Esophagus squamous epithelium (tissue), 5 donors: ENCODE measurements at regions not wholly inside any gene's neighbourhood (a gene's known extent, or its start where the extent isn't known, plus 50 kb on each side); places are given as distances from the start of the nearest gene placed in this dataset.

Source experiments
- DNase-seq: peaks from one replicate; lab custom pipeline; 2025; lab: John Stamatoyannopoulos, UW
- H3K27ac ChIP-seq, 4 donors: fragments of 200-600 bp; sonication (generic); one replicate each; pipeline ENCODE4 v1.5.1; 2016 to 2019; ENCODE audit warnings: mild to moderate bottlenecking in 1 of 4
- H3K27me3 ChIP-seq, 4 donors: fragments of 200-600 bp; sonication (generic); 1 replicate in 3 of 4; 2 replicates in 1 of 4; pipeline versions ENCODE4 v1.5.1 to v1.6.0; 2017 to 2021; ENCODE audit warnings: antibody characterized with exemption in 1 of 4
- H3K36me3 ChIP-seq, 3 donors: fragments of 200-600 bp; sonication (generic); one replicate each; pipeline ENCODE4 v1.5.1; 2016 to 2019
- H3K4me1 ChIP-seq, 3 donors: fragments of 200-600 bp; sonication (generic); one replicate each; pipeline ENCODE4 v1.5.1; 2017 to 2019
- H3K4me3 ChIP-seq, 4 donors: fragments of 200-600 bp; sonication (generic); 1 replicate in 3 of 4; 2 replicates in 1 of 4; pipeline ENCODE4 v1.5.1; 2016 to 2019; ENCODE audit warnings: mild to moderate bottlenecking in 2 of 4, moderate library complexity in 1 of 4
- H3K9me3 ChIP-seq, 3 donors: fragments of 200-600 bp; sonication (generic); one replicate each; pipeline ENCODE4 v1.5.1; 2016 to 2019
- CTCF ChIP-seq, 6 experiments: fragments of 450-650 bp in 4 of 6; fragments of 200-600 bp in 2 of 6; sonication (generic) in 2 of 6; IDR thresholded peaks; one replicate each; pipeline ENCODE4 v1.5.1; 2016 to 2019; ENCODE audit warnings: antibody characterized with exemption in 6 of 6, mild to moderate bottlenecking in 4 of 6, moderate library complexity in 4 of 6
- POLR2A ChIP-seq, 4 donors: fragments of 450-650 bp; IDR thresholded peaks; one replicate each; pipeline ENCODE4 v1.6.1; 2017; ENCODE audit warnings: antibody characterized with exemption in 4 of 4, mild to moderate bottlenecking in 4 of 4, moderate library complexity in 3 of 4
- WGBS, 2 donors: methylation state at CpG; one replicate each; pipeline ENCODE4 v1.1.5; 2018; 5-methylcytosine and 5-hydroxymethylcytosine counted together
- intact Hi-C: fragments of 100-400 bp; cut with DNase I; formaldehyde crosslinking; loops from one replicate; pipeline ENCODE4 v1.15.0; 2022
- donor health status: DM: yes; HTN: yes; CAD: no.

DNA sequence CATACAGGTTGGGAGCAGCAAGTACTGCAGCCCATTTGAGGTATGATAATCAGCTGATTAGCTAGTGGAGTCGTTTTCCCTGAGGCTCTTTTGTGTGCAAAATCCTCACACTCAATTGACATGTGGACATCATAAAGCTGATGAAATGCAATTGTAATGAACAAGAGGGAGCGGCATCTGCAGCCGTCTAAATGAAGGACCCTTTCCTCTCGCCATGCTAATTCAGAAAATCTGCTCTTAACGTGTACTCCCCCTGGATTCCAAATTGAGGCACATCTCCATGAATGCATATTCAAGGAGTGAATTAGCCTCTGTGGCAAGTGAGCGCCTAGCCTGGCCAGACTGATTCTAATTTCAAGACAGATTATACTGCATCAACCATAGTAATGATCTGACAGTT lies 260.9 kb upstream of the ATP5MC3 start:
- H3K4me1 ChIP-seq: no peaks in the 10 kb centered on the region
- no peaks in the 10 kb centered on the region for H3K9me3 ChIP-seq
- intact Hi-C loops: no loop called here
- 72 to 84% methylated on average over 6 of the region's 6 CpGs for WGBS, 2 donors
- no peak overlapping the region for H3K27ac ChIP-seq
- TF ChIP-seq CTCF (IDR thresholded peaks at IDR 0.05) (no peak), POLR2A (IDR thresholded peaks at IDR 0.05) (no peak)
- H3K27me3 ChIP-seq: peaks cover 0 to 13% (median 0%) of the 10 kb centered on the region in 4 donors
- no peak for DNase-seq
- no peaks in the 10 kb centered on the region for H3K36me3 ChIP-seq
- no peak overlapping the region for H3K4me3 ChIP-seq

- no peaks in the 10 kb centered on the region for H3K9me3 ChIP-seq
- DNase-seq: no peak
- H3K36me3 ChIP-seq: no peaks in the 10 kb centered on the region
- WGBS, 2 donors: 33 to 61% methylated on average over 1 to 4 of the region's 5 CpGs
- intact Hi-C loops: no loop called here
- no peak for TF ChIP-seq POLR2A (IDR thresholded peaks at IDR 0.05)
- no peak for TF ChIP-seq CTCF (IDR thresholded peaks at IDR 0.05)
- H3K4me1 ChIP-seq: no peaks in the 10 kb centered on the region
- peaks cover 0 to 13% (median 0%) of the 10 kb centered on the region in 4 donors for H3K27me3 ChIP-seq
- no peak overlapping the region for H3K4me3 ChIP-seq
- no peak overlapping the region for H3K27ac ChIP-seq
Observed at GRCh38 chr2:175441181-175441761, 259.8 kb upstream of the ATP5MC3 start.

DNA sequence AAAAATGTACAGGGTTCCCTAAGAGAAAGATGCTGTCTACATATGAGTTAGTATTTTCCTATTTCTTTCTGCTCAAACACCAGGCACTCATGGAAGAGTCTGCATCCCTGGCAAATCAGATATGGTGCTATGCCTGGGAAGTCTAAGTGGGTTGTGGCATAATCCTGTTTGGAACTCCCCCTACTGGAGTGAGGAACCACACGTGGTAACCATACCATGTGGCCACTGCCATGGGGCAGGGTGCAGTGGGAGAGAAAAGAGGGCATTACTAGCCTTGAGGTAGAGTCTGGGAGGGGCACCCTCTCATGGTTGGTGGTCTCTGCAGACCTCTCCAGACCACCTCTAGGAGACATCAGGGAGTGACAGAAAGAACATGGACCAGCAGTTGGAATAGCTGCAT lies 257.9 kb upstream of the ATP5MC3 start:
- Histone ChIP-seq H3K9me3 (no peaks in the 10 kb centered on the region), H3K4me1 (no peaks in the 10 kb centered on the region), H3K27ac (no peak overlapping the region), H3K36me3 (no peaks in the 10 kb centered on the region), H3K4me3 (no peak overlapping the region), H3K27me3 (peaks cover 0 to 13% (median 0%) of the 10 kb centered on the region in 4 donors)
- TF ChIP-seq POLR2A (IDR thresholded peaks at IDR 0.05) (no peak), CTCF (IDR thresholded peaks at IDR 0.05) (no peak)
- intact Hi-C loops: no loop called here
- WGBS, 2 donors: 13 to 40% methylated on average over 1 of the region's 1 CpG
- no peak for DNase-seq

DNA sequence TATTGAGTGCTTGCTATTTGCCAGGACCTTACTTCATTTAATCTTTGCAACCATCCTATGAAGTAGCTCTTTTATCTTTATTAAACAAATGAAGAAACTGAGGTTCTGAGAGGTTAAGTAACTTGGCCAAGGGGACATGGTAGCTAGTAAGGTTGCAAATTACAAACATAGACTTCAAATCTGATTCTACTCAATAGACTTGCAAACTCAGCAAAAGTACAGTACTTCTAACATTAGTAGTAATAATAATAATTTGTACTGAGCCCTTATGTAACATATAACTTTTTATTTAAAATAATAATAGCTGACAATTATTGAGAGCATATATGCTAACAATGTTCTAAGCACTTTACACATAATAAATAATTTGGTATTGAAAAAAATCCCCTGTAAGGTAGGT lies 255.7 kb upstream of the ATP5MC3 start:
- H3K36me3 ChIP-seq: no peaks in the 10 kb centered on the region
- no peaks in the 10 kb centered on the region for H3K9me3 ChIP-seq
- H3K4me3 ChIP-seq: no peak overlapping the region
- no peak overlapping the region for H3K27ac ChIP-seq
- no peaks in the 10 kb centered on the region for H3K4me1 ChIP-seq
- peaks cover 0 to under 1% (median 0%) of the 10 kb centered on the region in 4 donors for H3K27me3 ChIP-seq
- DNase-seq: no peak
- TF ChIP-seq POLR2A (IDR thresholded peaks at IDR 0.05): no peak
- intact Hi-C loops: no loop called here

- TF ChIP-seq POLR2A (IDR thresholded peaks at IDR 0.05) (no peak), CTCF (IDR thresholded peaks at IDR 0.05) (no peak)
- H3K27me3 ChIP-seq: no peaks in the 10 kb centered on the region
- no peak for DNase-seq
- H3K9me3 ChIP-seq: no peaks in the 10 kb centered on the region
- intact Hi-C loops: no loop called here
- no peak overlapping the region for H3K27ac ChIP-seq
- no peak overlapping the region for H3K4me3 ChIP-seq
- no peaks in the 10 kb centered on the region for H3K36me3 ChIP-seq
- no peaks in the 10 kb centered on the region for H3K4me1 ChIP-seq
- 39 to 70% methylated on average over 2 of the region's 2 CpGs for WGBS, 2 donors
Observed at GRCh38 chr2:175436076-175436475, 254.6 kb upstream of the ATP5MC3 start.

DNA sequence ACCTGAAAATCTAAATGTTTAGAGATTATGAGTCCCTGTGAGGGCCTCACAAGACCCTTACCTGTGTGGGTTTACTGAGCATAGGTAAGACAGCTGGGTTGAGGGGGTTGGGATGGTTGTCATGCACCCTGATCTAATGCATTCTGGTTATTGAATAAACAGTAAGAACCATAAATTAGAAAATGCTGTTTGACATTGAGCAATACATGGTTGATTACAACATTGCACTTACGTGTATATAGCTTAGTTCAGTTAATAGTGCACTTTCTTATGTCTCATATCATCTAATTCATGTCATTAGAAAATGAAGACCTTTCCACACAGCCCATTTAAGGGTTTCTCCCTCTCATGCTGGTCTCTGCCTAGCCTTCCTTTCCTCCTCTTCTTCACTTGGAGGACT lies 253.5 kb upstream of the ATP5MC3 start:
- H3K27ac ChIP-seq: no peak overlapping the region
- no peaks in the 10 kb centered on the region for H3K27me3 ChIP-seq
- intact Hi-C loops: no loop called here
- H3K4me1 ChIP-seq: no peaks in the 10 kb centered on the region
- WGBS, 2 donors: 39 to 68% methylated on average over 1 of the region's 1 CpG
- H3K36me3 ChIP-seq: no peaks in the 10 kb centered on the region
- no peak overlapping the region for H3K4me3 ChIP-seq
- TF ChIP-seq CTCF (IDR thresholded peaks at IDR 0.05) (no peak), POLR2A (IDR thresholded peaks at IDR 0.05) (no peak)
- no peaks in the 10 kb centered on the region for H3K9me3 ChIP-seq
- DNase-seq: no peak
